NCI-H146 (cell line): ENCODE measurements at regions not wholly inside any gene's neighbourhood (a gene's known extent, or its start where the extent isn't known, plus 50 kb on each side); places are given as distances from the start of the nearest gene placed in this dataset.

Experiments
- DNase-seq: peaks from one replicate; lab custom pipeline; 2025; lab: John Stamatoyannopoulos, UW

DNA sequence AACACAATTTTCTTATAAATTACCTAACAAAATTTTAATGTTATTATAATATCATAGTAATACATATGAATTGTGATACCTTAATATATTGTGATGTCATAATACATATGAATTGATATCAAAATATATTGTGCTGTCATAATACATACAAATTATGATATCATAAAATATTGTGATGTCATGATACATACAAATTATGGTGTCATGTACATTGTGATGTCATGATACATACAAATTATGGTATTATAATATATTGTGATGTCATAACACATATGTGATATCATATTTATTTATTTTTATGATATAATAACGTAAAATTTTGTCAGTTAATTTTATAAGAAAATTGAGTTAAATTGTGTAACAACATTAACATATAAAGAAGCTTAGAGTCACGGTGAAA lies 1927.2 kb downstream of the TP53TG3F start:
- no peak for DNase-seq

DNA sequence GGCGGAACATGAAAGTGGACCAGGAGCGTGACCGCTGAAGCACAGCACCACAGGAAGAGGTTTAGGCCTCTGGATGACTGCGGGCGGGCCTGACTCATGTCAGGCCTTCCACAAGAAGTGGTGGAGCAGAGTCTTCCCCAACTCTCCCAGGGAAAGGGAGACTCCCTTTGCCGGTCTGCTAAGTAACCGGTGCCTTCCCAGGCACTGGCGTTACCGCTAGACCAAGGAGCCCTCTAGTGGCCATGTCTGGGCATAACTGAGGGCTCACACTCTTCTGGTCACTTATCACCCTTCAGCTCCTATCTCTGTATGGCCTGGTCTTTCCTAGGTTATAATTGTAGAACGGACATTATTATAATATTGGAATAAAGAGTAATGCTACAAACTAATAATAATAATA lies 1931.9 kb downstream of the TP53TG3F start:
- DNase-seq, result peak; percentile 65

DNA sequence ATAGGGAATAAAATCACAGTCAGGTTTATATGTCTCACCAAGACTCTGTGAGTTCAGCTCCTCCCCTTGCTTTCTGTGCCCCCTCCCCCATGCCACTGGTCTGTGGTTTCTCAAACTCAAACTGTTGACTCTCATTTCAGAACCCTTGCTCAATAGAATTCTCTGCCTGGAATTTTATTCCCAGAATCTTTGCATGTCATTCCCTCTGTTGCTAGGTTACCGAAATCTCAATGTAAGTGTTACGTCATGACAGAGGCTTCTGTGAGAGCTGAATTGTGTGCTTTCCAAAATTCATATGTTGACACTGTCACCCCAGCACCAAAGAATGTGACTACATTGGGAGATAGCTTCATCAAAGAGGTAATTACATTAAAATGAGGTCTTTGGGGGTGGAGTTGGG lies 1938.8 kb downstream of the TP53TG3F start:
- DNase-seq, result no peak

DNA sequence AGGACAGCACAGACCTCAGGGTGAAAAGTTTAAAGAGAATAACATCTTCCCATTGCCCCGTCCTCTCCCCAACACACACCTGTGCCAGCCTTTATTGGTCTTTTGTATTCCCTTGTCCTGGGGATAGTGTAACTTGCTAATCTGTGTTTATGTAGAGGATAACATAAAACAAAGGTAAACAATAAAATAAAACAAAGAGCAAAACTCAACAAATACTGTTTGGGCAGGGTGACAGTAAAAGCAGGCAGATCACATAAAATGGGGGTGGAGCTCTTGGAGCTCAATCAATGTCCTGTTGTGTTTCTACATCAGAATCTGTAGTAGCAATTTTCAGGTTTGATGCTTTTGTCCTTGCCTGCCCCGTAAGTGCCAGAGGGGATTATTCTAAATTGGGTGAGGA lies 1939.7 kb downstream of the TP53TG3F start:
- no peak for DNase-seq

DNA sequence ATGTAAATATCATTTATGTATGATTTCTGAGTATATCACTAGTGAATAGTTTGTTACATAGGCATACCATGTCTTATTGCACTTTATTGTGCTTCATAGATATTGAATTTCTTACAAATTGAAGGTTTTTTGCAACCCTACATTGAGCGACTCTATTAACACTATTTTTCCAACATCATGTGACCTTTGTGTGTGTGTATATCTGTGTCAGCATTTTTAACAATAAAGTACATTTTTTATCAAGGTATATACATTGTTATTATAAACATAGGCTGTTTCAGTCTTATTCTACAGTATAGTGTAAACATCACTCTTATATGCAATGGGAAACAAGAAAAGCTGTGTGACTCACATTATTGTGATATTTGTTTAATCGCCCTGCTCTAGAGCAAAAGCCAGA lies 1944.9 kb downstream of the TP53TG3F start:
- no peak for DNase-seq

DNA sequence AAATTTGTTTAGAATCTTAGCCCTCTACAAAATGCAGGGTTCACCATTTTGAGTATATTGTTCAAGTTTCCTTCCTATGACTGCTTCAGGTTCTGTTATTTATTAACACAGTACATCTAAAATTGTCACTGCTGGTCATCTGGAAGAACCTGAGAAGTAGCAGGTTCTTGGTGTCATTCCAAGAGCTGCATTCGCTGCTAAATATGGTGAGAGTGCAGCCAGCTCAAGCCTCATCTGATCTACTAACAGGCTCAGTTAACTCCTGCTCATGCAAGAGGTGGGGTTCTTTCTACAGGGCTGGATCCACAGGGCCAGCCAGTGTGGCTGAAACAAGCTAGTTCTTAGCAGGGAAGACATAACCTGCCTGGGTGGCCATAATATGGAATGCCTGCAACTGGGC lies 1946.1 kb downstream of the TP53TG3F start:
- DNase-seq, result no peak

DNA sequence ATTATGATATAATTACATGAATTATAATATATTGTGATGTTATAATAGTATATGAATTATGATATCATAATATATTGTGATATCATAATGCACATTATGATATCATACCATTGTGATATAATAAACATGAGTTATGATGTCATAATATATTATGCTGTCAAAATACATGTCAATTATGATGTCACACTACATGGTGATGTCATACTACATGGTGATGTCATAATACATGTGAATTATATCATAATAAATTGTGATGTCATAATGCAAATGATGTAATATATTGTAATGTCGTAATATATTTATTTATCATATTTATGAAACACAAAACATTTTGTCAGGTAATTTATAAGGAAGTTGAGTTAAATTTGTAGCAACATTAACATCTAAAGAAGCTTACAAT lies 1950.1 kb downstream of the TP53TG3F start:
- DNase-seq, result no peak

DNA sequence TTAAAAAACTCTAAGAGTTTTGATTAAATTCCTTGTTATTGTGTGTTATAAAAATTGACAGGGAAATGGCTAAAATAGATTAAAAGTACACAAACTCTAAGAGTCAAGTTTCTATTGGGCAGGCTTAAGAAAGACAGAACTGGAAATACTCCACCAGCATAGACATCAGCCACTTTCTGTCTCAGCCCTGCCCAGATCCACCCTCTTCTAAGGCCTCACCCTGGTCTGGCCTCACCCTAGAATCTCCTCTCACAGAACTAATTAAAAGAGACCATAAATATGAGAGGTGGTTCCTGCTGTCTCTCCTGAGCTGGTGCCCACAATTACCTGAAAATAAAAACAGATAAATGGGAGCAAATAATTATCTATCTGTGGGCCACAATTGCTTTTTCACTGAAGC lies 1951.0 kb downstream of the TP53TG3F start:
- no peak for DNase-seq

DNA sequence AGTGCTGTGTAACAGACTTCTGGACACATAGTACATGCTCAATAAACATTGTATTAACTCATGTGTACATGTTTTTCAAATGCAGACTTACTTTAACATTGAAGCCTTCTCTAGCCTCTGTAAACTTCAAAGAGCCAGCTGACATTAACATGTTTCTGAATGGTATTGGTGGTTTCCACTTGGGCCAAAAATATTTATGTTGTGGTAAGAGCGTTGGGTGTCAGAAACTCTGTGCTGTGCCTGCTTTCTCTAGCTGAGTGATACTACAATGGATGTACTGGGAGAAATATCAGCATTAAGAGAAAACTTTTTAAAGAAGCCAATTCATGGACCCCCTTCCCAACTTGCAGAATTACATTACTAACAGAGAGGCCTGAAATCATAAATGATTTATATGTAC lies 1951.7 kb downstream of the TP53TG3F start:
- DNase-seq, result no peak

DNA sequence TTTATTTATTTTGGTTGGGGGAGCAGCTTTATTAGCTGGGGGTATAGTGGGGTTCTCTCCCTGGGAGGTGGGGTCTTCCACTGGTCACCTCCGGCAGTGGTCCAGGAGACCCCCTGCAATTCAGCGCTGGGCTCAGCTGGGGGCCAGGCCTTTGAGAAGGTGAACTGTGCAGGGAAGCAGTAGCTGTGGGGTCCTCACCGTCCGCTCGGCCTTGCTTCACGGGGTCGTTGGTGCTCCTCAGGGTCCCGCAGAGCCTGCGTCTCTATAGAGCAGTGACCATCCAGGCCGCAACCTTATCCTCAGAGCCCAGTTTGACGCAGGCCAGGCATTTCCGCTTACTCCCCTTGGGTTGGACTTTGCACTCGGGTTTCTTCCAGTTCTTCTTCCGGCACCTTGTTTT lies 1954.7 kb downstream of the TP53TG3F start:
- DNase-seq, result no peak

DNA sequence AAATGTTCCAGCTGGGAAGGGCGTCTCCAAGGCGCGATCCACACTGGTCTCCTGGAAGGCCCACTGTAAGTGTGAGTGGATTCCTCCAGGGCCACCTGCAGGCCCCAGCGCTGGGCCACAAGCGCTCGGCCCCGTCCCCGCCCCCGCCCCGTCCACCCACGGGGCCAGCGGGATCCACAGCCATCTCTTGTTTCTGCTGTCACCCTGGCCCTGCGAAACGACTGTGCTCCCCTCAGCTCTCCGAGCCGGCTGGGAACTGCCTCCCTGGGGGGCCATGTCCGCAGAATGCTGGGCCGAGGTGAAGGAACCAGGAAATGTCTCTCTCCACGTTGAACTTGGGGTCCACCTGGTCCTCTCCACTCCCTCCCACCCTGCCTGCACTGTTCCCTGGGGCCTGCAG lies 1955.2 kb downstream of the TP53TG3F start:
- DNase-seq, result no peak

DNA sequence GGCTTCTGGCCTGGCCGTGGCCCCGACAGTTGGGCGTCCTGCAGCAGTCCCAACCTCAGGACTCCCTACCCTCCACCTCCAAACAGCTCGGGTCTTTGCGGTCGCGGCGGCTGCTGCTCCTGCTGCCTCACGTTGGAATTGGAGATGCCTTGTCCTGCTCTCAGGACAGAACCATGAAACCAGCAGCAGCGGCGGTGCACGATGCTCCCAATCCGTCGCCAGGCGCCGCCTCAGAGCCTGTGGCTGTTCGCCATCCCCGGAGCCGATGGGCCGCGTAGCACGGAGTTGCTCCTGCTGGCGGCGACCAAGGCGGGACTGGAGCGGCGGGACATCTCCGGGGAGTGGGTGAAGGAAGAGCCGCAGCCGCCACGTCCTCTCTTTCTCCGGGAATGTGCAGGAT lies 1965.9 kb downstream of the TP53TG3F start:
- DNase-seq, result peak; percentile 10

DNA sequence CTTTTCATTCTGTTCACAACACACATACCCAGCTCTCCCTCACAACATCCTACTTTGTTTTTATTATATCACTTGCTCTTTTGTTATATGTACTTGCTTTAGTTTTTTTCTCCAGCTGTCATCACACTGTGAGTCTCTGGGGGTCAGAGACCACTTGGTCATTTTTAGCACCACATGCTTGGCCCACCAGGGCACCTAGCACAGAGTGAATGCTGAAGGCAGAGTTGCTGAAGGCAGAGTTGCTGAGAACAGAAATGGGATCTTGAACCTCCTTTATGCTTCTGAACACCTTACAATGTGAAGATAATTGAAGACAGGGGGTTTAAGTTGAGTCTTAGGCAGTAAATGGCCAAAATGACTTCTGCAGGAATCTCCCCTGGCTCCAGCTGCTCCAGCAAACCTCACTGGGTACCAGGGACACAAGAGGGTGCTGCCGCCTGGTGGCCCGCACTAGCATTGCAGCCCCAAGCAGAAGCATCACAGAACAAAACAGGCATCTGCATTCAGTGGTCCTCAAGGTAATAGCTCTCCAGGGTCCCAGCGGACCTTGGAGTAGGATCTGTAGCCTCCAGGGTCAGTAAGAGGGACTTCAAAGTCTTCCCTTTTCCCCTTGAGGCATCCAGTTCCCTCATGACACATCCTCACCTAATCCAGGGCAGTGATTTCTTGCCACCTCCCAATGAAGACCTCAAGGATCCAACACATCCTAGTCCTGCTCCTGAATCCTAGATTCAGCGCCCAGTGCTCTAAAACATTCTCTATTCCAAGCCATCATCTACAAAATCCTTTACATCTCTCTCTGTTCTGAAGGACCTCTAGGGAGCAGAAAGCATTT lies 1972.6 kb downstream of the TP53TG3F start:
- peak; percentile 39 for DNase-seq

DNA sequence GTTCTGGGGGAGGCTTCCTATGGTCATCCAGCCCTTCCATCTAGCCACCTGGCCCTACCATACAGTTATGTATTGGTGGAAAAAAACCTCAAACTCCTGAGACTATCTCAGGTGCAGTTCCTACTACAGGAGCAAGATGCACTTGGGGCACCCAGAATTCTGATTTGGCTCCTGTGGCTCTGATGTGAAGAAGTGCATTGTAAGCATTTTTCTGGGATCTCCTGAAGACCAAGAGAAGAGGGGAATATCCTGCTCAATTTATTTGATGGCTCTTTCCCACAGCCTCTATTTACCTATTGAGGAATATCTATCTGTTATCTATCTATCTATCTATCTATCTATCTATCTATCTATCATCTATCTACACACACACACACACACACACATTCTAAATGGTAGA lies 1981.5 kb downstream of the TP53TG3F start:
- DNase-seq, result no peak

DNA sequence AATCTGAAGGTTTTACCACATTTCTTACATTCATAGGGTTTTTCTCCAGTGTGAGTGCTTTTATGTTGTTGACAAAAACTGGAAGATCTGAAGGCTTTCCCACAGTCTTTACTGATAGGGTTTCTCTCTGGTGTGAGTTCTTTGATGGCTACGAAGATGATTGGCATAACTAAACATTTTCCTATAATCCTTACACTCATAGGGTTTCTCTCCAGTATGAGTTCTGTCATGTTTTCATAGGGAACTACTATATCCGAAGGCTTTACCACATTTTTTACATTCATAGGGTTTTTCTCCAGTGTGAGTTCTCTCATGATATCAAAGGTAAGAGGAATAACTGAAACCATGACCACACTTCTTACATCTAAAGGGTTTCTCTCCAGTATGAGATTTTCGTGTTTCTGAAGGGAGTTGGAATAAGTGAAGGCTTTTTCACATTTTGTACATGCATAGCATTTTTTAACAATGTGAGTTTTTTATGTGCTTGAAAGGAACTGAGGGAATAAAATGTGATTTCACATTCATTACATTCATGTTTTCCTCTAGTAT lies 1987.7 kb downstream of the TP53TG3F start:
- no peak for DNase-seq

DNA sequence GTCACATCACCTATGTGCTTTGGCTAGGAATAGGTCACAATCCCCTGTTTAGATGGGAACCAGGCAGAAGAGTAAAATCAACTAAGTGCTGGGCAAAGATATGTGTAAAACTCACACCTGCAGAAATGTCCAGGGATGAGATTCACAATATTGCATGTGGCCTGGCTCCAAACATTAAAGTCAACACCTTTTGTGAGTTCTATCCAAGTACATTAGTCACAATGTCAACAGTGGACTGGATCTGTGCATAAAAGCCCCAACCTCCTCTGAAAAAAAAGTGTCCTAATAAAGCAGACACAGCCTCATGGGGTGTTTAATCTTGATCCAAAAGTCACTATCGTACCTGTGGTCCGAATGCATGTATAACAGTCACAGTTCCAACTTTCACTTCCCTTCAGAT lies 1990.3 kb downstream of the TP53TG3F start:
- no peak for DNase-seq

DNA sequence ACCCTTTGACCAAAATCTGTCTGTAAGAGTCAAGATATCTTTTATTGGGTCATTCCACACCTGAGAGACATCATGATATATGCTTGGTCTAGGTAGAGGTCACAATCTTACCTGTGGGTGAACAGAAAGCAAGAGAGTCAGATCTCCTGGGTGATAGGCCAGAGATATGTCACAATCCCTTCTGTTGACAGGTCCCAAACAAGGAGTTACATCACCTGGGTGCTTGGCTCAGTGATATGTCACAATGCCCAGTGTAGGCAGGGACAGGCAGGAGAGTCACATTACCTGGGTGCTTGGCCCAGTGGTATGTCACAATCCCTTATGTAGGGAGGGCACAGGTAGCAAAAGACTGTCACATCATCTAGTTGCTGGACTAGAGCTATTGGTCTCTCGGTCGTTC lies 1991.2 kb downstream of the TP53TG3F start:
- DNase-seq, result no peak

DNA sequence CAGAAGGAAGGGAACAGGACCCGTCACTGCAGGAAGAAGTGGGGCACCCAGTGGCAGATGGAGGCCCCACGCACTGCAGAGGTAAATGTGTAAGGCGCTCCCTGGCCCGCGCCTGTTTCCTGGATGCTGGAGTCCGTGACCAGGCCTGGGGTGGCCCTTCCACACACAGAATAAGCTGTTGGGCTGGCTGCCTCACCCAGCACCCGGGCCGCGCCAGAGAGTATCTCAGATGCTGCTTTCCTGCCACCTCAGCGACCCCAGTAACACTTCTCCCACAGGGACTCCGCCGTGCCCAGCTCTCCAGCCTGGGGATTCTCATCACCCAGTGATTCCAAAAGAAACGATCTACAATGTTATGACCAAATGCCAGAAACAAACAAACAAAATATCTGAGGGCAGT lies 1993.1 kb downstream of the TP53TG3F start:
- DNase-seq, result no peak

DNA sequence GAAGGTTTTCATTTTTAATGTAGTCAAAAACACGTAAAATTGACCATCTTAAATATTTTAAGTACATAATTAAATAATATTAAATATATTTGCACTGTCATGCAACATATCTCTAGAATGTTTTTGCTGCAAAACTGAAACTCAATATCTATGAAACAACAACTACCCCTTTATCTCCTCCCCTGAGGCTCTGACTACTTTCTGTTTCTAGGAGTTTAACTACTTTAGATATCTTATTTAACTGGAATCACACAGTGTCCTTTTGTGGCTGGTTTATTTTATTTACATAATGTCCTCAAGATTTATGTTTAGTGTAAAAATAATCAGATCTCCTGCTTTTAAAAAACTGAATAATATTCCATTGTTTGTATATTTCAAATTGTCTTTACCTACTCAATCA lies 2003.9 kb downstream of the TP53TG3F start:
- no peak for DNase-seq

DNA sequence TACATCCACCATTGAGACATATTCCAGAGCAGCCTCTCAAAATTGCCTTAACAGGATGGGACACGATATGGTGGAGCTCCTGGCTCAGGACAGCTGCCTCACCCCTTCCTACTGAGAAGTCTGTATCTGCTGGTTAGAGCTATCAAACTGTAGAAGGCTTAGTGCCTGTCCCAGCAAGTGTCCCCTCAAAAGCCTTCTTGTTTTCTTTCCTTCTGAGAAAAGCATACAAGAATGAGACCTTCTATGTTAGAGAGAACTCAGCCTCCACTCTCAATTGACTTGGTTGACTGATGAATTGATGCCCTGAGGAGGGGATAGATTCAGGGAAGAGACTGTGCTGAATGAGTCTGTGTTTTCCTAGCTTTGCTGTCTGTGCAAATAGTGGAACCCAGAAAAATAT lies 2020.9 kb downstream of the TP53TG3F start:
- DNase-seq, result no peak

DNA sequence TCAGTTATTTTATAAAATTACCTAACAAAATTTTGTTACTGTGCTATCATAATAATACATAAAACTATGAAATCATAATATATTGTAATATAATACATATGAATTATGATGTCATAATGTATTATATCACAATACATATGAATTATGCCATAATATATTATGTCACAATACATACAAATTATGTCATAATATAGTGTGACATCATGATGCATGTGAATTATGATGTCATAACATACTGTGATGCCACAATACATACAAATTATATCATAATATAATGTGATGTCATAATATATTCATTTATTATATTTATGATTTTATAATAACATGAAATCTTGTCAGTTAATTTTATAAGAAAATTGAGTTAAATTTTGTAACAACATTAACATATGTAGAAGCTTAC lies 2021.6 kb downstream of the TP53TG3F start:
- DNase-seq, result no peak

DNA sequence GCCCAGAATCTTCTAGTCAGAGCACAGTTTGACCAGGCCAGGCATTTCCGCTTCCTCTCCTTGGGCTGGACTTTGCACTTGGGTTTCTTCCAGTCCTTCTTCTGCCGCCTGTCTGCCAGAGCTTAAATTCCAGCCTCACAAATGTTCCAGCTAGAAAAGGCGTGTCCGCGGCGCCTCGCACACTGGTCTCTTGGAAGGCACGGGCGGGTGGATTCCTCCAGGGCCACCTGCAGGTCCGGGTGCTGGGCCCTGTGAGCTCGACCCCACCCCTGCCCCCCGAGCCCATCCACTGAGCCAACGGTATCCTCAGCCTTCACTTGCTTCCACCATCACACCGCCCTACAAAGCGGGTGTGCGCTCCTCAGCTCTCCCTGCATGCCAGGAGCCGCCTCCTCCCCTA lies 2026.5 kb downstream of the TP53TG3F start:
- no peak for DNase-seq

DNA sequence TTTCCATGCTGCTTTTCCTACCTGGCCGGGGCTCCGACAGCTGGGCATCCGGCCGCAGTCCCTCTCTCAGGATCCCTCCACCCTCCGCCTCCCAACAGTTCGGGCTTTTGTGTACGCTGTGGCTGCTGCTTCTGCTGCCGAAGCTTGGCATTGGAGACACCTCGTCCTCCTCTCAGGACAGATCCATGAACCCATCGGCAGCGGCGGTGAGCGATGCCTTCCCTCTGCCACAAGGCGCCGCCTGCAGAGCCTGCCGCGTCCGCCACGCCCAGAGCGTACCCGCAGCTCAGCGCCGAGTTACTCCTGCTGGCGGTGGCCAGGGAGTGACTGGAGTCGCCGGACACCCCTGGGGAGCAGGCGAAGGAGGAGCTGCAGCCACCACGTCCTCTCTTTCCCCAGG lies 2032.8 kb downstream of the TP53TG3F start:
- DNase-seq, result peak; percentile 52

DNA sequence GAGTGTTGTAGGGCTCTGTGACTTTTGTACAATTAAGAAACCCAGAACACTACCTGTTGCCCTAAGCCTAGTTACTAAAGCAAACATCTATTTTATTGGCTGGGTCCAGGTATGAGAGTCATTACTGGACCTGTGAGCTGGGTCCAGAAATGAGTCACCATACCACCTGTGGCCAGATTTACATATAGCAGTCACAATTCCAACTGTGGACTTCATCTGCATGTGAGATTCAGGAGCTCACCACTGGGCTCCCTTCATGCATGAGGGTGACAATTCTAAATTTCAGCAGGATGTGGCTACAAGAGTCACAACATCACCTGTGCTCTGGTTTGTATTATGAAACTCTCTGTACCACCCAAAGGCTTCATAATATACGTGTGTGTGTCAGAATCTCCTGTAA lies 2038.0 kb downstream of the TP53TG3F start:
- no peak for DNase-seq
